B cell (primary cell): ENCODE measurements at regions not wholly inside any gene's neighbourhood (a gene's known extent, or its start where the extent isn't known, plus 50 kb on each side); places are given as distances from the start of the nearest gene placed in this dataset.

Experiments used
- EZH2 ChIP-seq: IDR thresholded peaks from 2 replicates; pipeline ENCODE4 v1.6.1; 2012; ENCODE audit warnings: borderline replicate concordance, low read depth, mild to moderate bottlenecking, moderate library complexity, low read length; ENCODE audit not compliant: insufficient read depth, poor library complexity, severe bottlenecking
- TF ChIP-seq, protein P1 (sequence below): fragments of 200-600 bp; IDR thresholded peaks from one replicate; pipeline ENCODE4 v1.8.0; 2022; ENCODE audit warnings: antibody characterized with exemption, mild to moderate bottlenecking

DNA sequence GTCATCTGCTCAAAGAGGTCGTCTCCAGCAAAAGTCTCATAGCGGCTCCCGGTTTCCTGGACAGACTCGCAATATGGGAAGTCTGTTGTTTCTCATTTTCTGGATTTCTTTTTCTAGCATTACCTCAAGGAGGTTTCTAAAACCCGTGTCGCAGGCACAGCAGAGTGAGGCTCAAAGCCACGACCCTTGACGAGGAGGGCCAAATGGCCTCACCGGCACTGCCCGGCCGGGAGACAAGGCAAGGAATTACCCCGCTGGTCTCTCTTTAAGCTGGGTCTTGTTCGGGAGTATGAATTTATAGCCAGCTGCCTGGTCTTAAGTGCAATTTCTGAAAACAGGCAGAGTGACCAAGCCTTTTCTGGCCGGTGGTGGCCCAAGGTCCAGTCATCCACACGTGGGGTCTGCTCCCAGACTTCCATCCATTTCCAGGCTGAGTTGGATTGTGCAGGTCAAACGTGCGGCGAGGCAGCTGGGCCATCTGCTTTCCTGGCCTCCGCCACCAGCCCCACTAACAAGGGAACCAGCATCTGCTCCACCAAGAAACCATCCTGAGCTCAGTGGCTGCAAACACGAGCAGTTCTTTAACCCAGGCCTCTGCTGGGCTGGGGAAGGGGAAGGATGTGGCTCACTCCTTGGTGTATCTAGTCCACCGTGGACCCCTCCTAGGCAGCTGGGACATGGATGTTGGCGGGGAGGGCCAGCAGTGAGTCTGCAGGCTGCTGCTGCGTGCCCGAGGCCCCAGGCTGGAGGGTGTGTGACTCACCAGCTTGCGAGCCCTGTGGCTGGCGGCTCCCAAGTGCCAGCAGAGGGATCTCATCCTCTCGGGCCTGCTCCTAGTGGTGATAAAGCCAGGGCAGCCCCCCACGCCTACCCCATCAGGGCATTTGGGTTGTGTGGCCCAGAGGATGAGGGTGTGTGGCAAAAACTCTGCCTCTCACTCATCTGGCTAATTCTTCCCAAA lies 55.6 kb upstream of the COL5A1 start:
- TF ChIP-seq, protein P1, sequence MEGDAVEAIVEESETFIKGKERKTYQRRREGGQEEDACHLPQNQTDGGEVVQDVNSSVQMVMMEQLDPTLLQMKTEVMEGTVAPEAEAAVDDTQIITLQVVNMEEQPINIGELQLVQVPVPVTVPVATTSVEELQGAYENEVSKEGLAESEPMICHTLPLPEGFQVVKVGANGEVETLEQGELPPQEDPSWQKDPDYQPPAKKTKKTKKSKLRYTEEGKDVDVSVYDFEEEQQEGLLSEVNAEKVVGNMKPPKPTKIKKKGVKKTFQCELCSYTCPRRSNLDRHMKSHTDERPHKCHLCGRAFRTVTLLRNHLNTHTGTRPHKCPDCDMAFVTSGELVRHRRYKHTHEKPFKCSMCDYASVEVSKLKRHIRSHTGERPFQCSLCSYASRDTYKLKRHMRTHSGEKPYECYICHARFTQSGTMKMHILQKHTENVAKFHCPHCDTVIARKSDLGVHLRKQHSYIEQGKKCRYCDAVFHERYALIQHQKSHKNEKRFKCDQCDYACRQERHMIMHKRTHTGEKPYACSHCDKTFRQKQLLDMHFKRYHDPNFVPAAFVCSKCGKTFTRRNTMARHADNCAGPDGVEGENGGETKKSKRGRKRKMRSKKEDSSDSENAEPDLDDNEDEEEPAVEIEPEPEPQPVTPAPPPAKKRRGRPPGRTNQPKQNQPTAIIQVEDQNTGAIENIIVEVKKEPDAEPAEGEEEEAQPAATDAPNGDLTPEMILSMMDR: no peak
- TF ChIP-seq EZH2: no peak
